HG03565 (cell line): ENCODE measurements at regions not wholly inside any gene's neighbourhood (a gene's known extent, or its start where the extent isn't known, plus 50 kb on each side); places are given as distances from the start of the nearest gene placed in this dataset.

ENCODE experiments used
- ATAC-seq: cut with Tn5 transposase; IDR thresholded peaks from one replicate; pipeline ENCODE4 v1.9.1; 2021; ENCODE audit warnings: mild to moderate bottlenecking, moderate library complexity; ENCODE audit not compliant: unreplicated experiment

DNA sequence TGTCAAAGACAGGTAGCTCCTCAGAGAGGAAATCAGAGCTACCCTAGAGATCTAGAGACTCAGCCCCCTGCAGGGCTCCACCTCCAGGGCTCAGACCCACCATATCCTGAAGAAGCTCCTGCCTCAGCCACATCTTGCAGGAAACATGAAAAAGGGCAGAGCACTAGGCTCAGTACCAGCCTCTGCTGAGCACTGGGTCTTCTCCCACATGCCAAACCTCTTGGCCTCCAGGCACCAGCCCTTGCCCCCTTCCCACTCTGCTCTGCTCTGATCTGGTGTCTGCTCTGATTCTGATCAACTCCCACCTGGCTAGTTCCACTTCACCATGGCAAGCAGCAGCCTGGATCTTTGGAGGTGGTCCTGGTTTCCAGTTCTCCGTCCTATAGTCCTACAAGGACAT is 114.3 kb upstream of the SLC66A3 start:
- ATAC-seq, result no peak

DNA sequence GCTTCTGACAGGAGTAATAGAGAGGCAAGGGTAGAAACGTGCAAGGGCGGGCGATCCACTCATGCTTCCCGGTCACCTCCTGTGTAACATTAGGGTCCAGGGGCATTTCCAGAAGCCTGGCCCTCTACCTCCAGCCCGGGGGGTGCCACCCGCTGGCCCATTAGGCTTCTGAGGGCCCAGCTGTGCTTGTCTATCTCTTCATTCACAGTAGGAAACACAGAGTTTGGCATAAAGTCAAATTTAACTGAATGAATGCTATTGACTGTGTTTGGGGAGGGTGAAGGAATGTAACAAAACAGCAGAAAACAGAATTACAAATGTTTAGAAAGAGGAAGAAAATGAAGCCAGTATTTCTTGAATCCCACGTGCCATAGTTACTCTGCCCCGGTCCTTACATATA is 112.4 kb upstream of the SLC66A3 start:
- no peak for ATAC-seq

DNA sequence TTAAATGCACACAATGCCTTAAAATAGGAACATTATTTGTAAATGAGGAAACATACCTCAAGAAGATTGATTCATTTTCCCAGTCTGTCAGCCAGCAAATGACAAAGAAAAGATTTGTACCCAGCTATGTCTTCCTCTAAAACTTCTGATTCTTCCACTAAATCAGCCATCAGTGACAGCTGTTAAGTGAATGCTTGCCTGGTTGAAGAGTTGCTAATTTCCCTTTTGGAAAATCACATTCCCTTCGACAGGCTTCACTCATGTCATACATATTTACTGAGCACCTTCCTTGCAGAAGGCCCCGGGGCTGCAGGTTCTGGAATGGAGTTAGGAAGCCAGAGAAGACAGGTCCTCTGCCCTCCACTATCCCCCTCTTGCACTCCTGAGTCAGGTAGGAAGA is 112.0 kb upstream of the SLC66A3 start:
- no peak for ATAC-seq

DNA sequence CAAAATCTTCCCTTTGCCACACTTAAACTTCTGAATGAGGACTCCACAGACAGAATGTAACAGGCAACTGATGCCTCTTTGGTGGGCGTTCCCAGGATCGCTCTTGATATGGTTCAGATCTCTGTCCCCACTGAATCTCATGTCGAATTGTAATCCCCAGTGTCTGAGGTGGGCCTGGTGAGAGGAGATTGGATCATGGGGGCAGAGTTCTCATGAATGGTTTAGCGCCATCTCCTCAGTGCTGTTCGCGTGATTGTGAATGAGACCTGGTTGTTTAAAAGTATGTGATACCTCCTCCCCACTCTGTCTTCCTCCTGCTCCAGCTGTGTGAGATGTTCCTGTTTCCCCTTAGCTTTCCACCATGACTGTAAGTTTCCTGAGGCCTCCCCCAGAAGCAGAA is 111.1 kb upstream of the SLC66A3 start:
- no peak for ATAC-seq

DNA sequence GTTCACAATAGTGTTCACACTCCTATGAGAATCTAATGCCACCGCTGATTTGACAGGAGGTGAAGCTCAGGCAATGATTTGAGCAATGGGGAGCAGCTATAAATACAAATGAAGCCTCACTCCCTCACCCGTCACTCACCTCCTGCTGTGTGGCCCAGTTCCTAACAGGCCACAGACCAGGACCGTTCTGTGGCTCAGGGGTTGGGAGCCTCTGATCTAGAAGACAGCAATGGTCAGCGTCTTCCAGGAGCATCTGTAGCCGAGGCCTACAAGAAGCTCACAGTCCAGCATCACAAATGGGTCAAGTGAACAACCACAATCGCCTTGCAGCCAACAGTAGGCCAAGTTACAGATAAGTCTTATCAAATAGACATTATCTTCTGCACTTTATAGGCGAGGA is 110.0 kb upstream of the SLC66A3 start:
- ATAC-seq, result no peak

DNA sequence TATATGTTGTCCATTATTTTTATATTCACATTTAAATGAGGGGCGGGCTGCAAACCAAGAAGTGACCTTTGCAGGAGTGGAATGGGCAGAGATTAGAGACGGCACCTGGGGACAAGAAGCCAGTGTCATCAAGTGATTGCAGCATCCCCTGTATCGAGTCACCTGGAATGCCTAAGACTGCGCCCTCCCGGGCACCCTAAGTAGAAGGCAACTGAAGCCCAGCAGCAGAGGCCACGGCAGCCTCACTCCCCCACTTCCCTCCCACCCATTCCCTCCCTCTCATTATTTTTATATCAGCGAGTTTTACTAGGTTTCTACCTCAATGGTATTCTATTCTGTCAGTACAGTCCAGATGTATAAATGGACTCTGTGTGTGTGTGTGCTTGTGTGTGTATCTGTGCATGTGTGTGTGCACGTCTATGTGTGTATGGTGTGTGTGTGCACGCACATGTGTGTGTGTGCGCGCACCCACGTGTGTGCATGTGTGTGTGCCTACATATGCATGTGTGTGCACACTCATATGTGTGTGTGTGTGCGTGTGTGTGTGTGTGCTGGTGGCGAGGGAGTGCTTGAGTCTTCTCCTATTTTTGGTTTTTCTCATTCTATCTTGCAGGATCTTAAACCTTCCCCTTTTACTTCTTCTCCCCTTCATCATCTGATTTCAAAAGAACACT is 106.8 kb upstream of the SLC66A3 start:
- no peak for ATAC-seq

DNA sequence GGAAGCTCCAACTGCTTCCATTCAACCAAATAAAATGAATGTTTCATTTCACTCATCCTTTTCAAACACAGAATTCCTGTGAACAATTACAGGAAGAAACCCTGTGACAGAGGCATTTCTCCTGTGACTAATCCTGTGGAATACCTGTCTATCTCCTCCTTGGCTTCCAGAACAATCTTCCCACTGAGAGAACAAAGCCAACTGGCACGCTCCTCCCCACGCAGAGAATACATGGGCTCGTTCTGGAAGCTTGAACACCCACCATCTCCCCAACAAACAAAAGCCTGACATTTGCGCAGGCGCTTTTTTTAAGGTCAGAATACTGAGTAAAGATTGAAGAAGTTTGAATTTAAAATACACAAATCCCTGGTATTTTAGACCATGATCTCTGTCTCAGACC is 104.7 kb upstream of the SLC66A3 start:
- ATAC-seq, result no peak

DNA sequence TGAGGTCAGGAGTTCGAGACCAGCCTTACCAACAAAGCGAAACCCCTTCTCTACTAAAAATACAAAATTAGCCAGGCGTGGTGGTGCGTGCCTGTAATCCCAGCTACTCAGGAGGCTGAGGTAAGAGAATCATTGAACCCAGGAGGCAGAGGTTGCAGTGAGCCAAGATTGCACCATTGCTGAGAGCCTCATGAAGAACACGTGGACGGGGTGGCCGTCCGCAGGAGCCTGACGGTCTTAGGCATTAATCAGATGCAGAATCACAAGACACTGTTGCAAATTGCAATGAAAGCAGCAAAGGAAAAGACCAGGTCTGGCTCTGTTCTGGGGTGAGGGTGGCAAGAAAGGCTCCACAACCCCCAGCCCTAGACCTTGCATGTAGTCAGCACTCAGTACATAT is 104.0 kb upstream of the SLC66A3 start:
- no peak for ATAC-seq

DNA sequence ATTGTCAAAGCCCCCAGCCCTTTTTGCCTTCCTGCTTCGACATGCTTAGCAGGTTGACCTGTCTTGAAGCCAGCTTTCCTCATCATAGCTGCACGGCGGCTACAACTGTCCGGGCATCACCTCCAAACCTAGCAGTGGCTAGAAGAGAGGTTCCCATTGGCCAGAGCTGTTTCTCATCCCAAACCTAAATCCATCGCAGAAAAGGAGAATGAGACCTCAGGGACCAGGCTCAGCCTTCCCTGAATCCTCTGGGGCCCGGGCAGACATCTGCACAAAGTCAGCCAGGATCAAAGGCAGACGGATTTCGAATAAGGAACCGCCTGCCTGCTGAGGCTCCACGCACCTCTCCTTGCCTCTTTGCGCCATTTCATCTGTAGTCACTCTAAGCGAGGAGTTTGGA is 101.7 kb upstream of the SLC66A3 start:
- ATAC-seq, result no peak

DNA sequence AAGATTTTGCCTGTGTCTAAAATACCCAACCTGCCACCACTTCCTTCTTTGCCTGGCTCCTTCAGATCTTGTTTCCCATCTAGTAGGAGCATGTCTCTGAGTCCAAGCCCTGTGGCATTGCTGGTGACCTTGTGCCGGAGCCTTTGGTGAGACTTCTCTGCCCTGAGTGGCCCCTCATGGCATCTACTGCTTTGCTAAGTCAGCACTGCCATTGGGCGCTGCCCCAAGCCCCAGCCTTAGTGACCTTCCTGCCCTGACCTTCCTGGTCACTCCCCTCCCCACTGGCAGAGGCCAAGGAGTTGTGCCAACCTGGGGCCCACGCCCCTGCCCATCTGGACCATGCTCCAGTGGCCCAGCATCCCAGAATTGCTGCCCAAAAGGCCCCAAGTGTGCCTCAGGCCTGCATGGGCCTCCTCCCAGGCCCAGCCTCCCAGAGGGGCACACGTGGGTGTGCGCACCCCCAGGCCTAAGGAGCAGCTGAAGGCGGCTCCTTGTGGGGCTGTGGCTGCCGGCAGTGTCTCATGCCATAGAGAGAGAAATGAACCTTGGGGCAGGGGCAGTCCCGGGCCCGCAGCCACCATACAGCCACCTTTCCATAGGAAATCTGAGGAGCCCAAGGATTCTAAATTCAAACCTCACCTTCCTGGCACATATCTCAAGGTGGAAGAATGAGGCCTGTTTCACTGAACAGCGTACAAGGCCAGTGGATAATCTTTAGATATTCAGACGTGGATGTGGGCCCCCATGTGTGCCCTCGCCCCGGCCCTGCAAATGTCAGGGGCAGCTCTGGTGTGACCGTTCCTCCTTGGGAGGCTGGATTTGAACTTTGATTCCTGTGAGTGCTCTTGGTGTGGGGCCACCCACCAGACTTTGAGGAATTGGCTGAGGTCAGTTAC is 100.2 kb upstream of the SLC66A3 start:
- ATAC-seq, result no peak

DNA sequence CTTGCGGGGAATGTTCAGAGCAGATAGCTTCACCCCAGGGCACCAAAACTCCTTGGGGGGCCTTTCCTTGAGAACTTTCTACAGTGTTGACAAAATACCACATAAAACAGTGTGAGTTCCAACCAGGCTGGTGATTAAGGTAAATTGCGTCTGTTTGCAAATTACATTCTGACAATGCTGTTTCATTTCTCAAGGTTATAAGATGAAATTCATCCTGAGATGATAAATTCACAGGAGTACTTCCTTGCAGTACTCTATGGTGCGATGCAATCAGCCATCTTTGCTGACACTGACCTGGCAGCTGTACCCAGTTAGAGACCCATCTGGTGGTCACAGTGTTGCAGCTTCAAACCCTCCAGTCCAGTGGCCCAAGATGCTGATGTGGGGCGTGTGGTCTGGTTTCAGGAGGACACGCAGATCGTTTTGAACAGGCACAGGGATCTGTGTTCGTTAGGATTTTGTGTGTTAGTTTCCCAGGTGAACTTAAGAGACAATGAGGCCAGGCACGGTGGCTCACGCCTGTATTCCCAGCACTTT is 99.5 kb upstream of the SLC66A3 start:
- ATAC-seq, result no peak

DNA sequence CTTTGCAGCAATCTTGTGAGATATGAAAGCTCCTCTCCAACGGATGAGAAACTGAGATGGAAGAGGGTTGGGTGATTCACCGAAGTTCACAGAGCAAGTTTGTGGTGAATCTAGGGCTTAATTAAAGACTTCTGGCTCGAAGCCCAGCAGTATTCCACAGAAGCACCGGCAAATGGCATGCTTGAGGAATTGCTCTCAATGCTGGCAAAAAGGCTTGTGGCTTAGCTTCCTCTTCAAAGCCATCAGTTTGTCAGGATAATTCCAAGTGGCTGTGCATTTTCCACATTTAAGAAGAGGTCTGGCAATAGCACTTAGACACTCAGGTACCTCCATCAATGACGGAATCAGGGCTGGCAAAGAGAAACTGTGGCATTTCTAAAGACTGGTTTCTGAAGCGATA is 98.7 kb upstream of the SLC66A3 start:
- ATAC-seq, result no peak

DNA sequence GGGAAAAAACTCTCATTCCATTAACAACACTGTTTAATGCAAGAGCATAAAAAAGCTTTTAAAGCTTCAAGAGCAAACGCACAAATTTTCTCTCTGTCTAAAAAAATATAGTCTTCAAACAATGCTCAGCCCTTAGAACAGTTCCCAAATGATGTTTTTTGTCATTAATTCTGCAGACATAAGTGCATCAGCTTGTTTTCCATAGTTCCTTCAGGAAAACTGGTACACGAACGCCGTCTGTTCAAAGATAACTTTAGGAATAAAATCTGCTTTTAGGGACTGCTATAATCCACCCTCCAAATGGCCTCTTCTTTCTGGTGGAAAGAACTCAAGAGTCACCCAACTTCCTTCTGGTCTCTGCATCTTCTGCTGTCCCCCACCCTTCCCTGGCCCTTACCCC is 98.2 kb upstream of the SLC66A3 start:
- no peak for ATAC-seq

DNA sequence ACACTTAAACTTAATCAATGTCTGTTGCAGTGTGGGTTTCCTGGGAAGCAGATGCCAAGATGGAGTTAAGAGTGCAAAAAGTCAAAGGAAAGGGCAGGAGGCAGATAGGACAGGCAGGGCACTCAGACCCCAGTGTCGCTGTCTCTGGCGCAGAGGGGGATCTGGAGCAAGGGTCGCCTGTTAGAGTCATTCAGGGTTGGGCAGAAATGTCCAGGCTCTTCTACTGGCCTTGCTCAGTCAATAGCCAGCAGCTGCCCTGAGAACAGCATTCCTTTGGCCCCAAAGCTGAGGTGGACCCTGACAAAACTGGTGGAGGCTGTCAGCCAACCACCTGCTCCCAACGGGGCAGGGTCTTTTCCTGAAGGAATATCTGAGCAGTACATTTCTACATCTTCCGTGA is 97.1 kb upstream of the SLC66A3 start:
- no peak for ATAC-seq

DNA sequence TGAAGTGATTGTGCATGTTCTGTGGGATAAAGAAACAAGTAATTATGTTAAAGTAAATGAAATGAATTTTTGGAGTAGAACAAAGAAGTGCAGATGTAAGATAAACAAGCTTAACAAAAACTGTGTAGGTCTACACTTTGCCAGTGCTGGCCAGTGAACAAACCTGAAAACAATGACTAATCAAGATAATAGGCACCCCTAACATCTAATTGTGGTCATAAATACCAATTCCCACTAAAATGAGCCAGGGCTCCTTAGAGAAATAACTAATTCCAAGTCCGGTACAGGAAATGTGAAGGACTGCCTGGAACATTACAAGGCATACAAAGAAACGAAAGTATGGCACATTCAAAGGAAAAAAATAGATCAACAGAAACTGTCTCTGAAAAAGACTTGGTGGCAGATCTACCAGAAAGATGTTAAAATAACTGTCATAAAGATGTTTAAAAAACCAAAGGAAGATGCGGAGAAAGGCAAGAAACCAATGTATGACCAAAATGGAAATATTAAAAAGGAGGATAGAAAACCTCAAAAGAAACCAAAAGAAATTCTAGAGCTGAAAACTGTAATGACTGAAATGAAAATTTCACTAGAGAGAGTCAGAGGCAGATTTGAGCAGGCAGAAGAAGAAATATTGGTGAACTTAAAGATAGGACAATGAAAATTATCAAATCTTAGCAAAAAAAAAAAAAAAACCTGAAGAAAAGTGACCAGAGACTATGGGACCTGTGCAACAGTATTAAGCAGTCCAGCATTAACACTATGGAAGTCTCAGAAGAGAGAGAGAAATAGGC is 94.7 kb upstream of the SLC66A3 start:
- no peak for ATAC-seq

DNA sequence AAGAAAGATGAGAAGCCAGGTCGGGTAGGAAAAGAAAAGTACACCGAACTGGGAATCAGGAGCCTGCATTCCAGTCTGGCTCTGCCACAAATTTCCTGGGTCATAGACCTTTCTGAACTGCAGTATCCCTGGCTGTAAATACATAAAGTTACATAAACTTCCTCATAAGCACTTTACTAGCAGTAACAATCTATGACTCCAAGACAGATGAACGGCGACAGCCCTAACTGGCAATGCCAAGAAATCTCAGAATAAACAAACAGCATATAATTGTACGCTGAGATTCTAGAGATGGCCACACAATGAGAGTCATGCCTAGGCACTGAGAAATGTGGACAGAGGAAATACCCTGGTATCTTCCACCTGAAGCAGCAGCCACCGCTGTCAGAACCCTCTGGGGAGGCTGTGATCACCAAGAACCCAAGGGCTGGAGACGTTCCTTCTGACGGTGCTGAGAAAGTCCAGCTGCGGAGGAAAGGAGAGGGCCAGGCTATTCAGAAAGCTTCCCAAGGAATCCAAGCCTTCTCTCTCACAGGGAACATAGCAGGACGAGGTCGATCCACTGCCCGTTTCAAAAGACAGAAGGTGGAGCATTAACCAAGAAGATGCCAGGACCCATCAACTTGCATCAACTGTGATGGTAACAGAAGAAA is 89.3 kb upstream of the SLC66A3 start:
- no peak for ATAC-seq

DNA sequence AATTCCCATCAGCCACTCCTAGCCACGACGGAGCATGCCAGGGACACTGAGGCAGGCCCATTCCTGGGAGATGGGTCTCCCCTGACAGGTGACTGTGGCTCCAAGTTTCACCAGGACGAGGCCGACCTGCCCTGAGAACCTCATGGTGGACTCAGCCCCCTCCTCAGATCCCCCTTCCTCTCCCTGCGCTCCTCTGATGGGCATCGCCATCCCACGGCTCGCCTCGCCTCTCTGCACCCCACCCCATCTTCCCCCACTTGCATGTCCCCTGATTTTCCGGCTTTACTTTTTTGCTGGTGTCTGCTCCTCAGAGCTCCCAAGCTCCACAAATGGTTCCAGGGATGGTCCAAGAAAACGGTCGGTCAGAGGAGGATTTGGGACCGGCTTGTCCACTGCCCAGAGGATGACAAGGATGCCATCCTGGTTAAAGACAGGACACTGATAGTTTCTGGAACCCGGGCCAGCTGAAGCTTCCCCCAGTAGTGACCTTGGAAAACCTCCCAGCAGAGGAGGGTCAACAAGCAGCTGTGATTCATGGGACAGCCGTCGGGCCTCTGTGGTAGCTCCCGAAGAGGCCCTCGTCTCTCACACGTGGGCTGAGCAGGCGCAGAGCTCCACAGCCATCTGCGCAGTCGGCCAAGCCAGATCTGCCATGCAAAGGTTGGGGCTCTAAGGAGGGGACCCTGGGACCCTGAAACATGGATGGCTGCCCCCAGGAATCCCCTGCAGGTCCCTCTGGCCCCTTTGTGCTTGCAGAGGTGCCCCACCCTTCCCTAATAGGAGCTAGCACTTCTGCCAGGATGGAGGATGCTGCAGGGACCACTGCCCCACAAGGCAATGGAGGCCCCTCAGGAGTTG is 87.8 kb upstream of the SLC66A3 start:
- no peak for ATAC-seq

DNA sequence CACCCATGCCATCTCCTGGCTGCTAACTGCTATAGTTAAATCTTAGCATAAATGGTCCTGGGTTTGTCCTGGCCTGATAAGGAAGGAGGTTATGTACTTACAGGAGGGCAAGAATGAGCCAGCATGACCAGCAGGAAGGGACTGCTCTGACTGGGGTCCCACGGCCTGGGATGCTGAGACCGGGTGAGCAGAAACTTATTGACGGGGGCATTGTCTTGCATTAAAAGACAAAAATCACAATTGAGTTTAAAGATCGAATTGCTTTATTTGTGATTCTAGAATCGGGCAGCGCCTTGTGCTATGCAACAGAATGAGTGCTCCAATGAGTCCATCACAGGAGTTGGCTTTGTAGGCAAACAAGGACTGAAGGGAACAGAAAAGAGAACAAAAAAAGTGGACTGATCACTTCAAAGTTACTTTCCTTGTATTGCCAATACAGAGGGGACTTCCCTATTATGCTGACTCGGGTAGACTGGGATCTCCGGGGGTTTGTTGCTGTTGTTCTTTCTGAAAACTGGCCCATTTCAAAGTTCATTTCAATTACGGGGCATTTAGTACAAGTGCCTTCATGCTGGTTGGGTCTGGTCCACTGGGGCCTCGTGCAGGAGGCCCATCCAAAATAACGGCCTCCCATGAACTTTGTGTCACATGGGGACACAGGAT is 87.1 kb upstream of the SLC66A3 start:
- no peak for ATAC-seq

DNA sequence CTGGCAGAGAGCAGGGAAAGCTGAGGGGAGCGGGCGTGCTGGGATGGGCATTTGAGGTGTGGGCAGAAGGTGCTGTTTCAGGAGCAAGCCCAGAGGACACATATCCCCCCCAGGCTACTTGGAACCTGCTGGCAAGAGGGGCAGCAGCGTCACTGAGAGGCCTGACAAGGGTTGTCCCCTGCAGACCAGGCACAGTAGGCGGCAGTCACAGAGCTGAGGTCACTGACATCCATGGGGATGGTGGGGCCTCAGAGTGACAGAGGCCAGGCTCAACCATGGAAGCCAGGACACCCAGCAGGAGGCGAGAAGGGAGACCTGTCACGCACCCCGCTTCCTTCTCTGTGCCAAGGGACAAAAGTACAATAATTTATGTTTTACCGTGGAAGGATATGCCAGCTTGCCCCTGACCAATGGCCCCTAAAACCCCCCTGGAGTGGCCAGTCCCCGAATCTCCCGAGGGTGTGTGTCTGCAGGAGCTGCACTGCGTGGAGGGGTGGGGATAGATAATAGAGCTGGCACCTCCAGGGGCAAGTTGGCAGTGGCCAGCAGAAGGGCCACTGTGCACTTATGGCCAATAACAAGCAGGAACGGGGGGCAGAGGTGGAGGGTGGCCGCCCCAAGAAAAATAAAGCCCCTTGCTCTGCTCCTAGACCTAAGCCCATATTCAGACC is 86.3 kb upstream of the SLC66A3 start:
- no peak for ATAC-seq
